ENCODE measurements at regions not wholly inside any gene's neighbourhood (a gene's known extent, or its start where the extent isn't known, plus 50 kb on each side); places are given as distances from the start of the nearest gene placed in this dataset.
"Not testable (repeated sequence)": the region's sequence is repeated elsewhere in the genome, so short reads cannot be mapped to it uniquely, and the experiment has no call there.

GRCh38 chr16:21422824-21423223 lies 144.7 kb upstream of the CRYM start:
- not testable (repeated sequence) for DNase-seq

- DNase-seq: not testable (repeated sequence)
These were observed 126.6 kb upstream of the CRYM start for GRCh38 chr16:21404699-21405098.

- DNase-seq: not testable (repeated sequence)
These were observed 119.8 kb upstream of the CRYM start for GRCh38 chr16:21397866-21398265.

GRCh38 chr16:21396545-21396944 lies 118.5 kb upstream of the CRYM start:
- not testable (repeated sequence) for DNase-seq

- DNase-seq: not testable (repeated sequence)
These were observed 112.5 kb upstream of the CRYM start for GRCh38 chr16:21390634-21391033.

GRCh38 chr16:21389860-21390259 lies 111.8 kb upstream of the CRYM start:
- not testable (repeated sequence) for DNase-seq

GRCh38 chr16:21387757-21388156 lies 109.7 kb upstream of the CRYM start:
- DNase-seq: not testable (repeated sequence)

- DNase-seq: not testable (repeated sequence)
These were observed 108.3 kb upstream of the CRYM start for GRCh38 chr16:21386201-21386915.

- not testable (repeated sequence) for DNase-seq
These were observed 105.6 kb upstream of the CRYM start for GRCh38 chr16:21383682-21384081.

- not testable (repeated sequence) for DNase-seq
These were observed 101.6 kb upstream of the CRYM start for GRCh38 chr16:21379645-21380044.

GRCh38 chr16:21376196-21376899 lies 98.3 kb upstream of the CRYM start:
- not testable (repeated sequence) for DNase-seq

- peak; percentile 42 for DNase-seq
These were observed 97.2 kb upstream of the CRYM start for GRCh38 chr16:21375334-21375733.

GRCh38 chr16:21373454-21373853 lies 95.4 kb upstream of the CRYM start:
- not testable (repeated sequence) for DNase-seq

- DNase-seq: not testable (repeated sequence)
These were observed 94.8 kb upstream of the CRYM start for GRCh38 chr16:21372862-21373261.

- DNase-seq: not testable (repeated sequence)
These were observed 94.2 kb upstream of the CRYM start for GRCh38 chr16:21372162-21372835.

GRCh38 chr16:21370791-21371190 lies 92.7 kb upstream of the CRYM start:
- peak; percentile 36 for DNase-seq

- not testable (repeated sequence) for DNase-seq
These were observed 91.2 kb upstream of the CRYM start for GRCh38 chr16:21368973-21369942.

GRCh38 chr16:21367733-21368421 lies 89.8 kb upstream of the CRYM start:
- DNase-seq: not testable (repeated sequence)

GRCh38 chr16:21366998-21367397 lies 88.9 kb upstream of the CRYM start:
- not testable (repeated sequence) for DNase-seq

- not testable (repeated sequence) for DNase-seq
These were observed 87.5 kb upstream of the CRYM start for GRCh38 chr16:21365541-21365940.

- DNase-seq: peak; percentile 76
These were observed 85.6 kb upstream of the CRYM start for GRCh38 chr16:21363550-21364223.

Measured in fibroblast of skin of right biceps (primary cell).